ENCODE measurements at regions not wholly inside any gene's neighbourhood (a gene's known extent, or its start where the extent isn't known, plus 50 kb on each side); places are given as distances from the start of the nearest gene placed in this dataset.

- H3K27ac ChIP-seq (ENCODE audit: extremely low read length, insufficient read depth, low read length): no peak overlapping the region
- in situ Hi-C loops (cut with HindIII; ENCODE audit: extremely low pct_ligation_motif_present, low pct_unique_long_range_greater_than_20kb) (no loop called here), intact Hi-C loops (cut with micrococcal nuclease; ENCODE audit: unreplicated experiment) (no loop called here)
- no peaks in the 10 kb centered on the region for H3K36me3 ChIP-seq (replicated peaks in 1 of 2; ENCODE audit: control insufficient read depth in 1 of 2, insufficient read depth in 2 of 2, low read length in 2 of 2)
- TF ChIP-seq CHD4 (IDR thresholded peaks at IDR 0.05; ENCODE audit: borderline replicate concordance, low read length): no peak
- TF ChIP-seq ZNF841 (CRISPR knock-in tag; IDR thresholded peaks at IDR 0.05; ENCODE audit: borderline replicate concordance): no peak
- TF ChIP-seq NFE2L2 (IDR thresholded peaks at IDR 0.05; ENCODE audit: low read length): no peak
- TF ChIP-seq ZNF773 (CRISPR knock-in tag; IDR thresholded peaks at IDR 0.05; ENCODE audit: borderline replicate concordance): no peak
- TF ChIP-seq EED (CRISPR knock-in tag; IDR thresholded peaks at IDR 0.05): no peak
- no peak for TF ChIP-seq MYC (CRISPR knock-in tag; IDR thresholded peaks at IDR 0.05; ENCODE audit: borderline replicate concordance)
- no peak for TF ChIP-seq ZNF572 (CRISPR knock-in tag; IDR thresholded peaks at IDR 0.05)
- no peak for TF ChIP-seq ZNF570 (CRISPR knock-in tag; IDR thresholded peaks at IDR 0.05; ENCODE audit: borderline replicate concordance)
- no peak for TF ChIP-seq CREB3 (CRISPR knock-in tag; IDR thresholded peaks at IDR 0.05)
- TF ChIP-seq ZNF253 (CRISPR knock-in tag; IDR thresholded peaks at IDR 0.05; ENCODE audit: borderline replicate concordance): no peak
- TF ChIP-seq ZEB1 (IDR thresholded peaks at IDR 0.05; ENCODE audit: insufficient replicate concordance, low read depth): no peak
- WGBS (ENCODE audit: low lambda C conversion rate): 13% methylated on average over 8 of the region's 8 CpGs
- no peak overlapping the region for H3K9ac ChIP-seq (ENCODE audit: insufficient read depth, low read depth, low read length)
- H2AFZ ChIP-seq (ENCODE audit: low read length): no peak overlapping the region
- FAIRE-seq (no peak), ATAC-seq (no peak), DNase-seq (ENCODE audit: low spot score) (no peak)
- H3K4me3 ChIP-seq (replicated peaks in 1 of 3; ENCODE audit: insufficient read depth in 1 of 3, low read depth in 2 of 3, low read length in 3 of 3): no peak overlapping the region
- H3K79me2 ChIP-seq (ENCODE audit: insufficient read depth, low read length): no peaks in the 10 kb centered on the region
- H4K20me1 ChIP-seq (ENCODE audit: insufficient read depth, low read length): no peaks in the 10 kb centered on the region
- no TSS peak for BruUV-seq (replicated peaks)
- H3K4me1 ChIP-seq (ENCODE audit: insufficient read depth, low read length): no peaks in the 10 kb centered on the region
- H3K27me3 ChIP-seq (ENCODE audit: control insufficient read depth in 1 of 2, insufficient read depth in 2 of 2, low read length in 2 of 2): no peaks in the 10 kb centered on the region
- no peak overlapping the region for H3K4me2 ChIP-seq (ENCODE audit: low read depth, low read length)
- H3K9me3 ChIP-seq (ENCODE audit: low read length): no peaks in the 10 kb centered on the region
- POLR2A ChIA-PET: no interaction called here
- CTCF ChIA-PET (ENCODE audit: low intra/inter-chr PET ratio, low total read pairs): no interaction called here
These were observed 211.7 kb downstream of the FAT3 start for GRCh38 chr11:92436034-92436920.
